Amniotic stem cell (primary cell): ENCODE measurements at regions not wholly inside any gene's neighbourhood (a gene's known extent, or its start where the extent isn't known, plus 50 kb on each side); places are given as distances from the start of the nearest gene placed in this dataset.

Experiments
- DNase-seq: peaks from one replicate; lab custom pipeline; 2025; lab: John Stamatoyannopoulos, UW

DNA sequence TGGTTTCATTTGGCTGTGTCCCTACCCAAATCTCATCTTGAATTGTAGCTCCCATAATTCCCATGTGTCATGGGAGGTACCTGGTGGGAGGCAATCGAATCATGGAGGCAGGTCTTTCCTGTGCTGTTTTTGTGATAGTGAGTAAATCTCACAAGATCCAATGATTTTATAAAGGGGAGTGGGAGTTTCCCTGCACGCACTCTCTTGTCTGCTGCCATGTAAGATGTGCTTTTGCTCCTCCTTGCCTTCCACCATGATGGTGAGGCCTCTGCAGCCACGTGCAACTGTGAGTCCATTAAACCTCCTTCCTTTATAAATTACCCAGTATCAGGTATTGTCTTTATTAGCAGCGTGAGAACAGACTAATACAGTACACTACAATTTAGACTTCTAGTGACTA is 67.5 kb upstream of the LINC01488 start:
- no peak for DNase-seq

DNA sequence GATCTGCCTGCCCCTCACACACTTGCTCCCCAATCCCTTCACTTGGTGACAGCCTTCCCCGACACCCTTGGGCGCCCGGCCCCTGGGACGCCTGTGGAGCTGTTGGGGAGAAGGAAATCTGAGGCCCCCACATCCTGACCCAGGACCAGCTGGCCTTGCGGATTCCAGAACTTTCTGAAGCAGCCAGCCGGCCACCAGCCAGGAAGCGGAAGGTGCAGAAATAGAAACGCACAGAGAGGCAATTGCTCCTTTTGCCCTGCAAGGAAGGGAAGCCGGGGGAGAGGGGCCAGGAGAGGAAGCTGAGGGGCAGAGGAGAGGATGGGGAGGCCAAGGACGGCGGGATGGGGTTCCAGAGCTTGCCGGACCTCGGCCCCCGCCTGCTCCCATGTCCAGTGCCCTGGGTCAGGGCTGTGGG is 66.7 kb upstream of the LINC01488 start:
- no peak for DNase-seq

- DNase-seq, result no peak
Measured at GRCh38 chr11:69415411-69416142, 65.9 kb upstream of the LINC01488 start.

DNA sequence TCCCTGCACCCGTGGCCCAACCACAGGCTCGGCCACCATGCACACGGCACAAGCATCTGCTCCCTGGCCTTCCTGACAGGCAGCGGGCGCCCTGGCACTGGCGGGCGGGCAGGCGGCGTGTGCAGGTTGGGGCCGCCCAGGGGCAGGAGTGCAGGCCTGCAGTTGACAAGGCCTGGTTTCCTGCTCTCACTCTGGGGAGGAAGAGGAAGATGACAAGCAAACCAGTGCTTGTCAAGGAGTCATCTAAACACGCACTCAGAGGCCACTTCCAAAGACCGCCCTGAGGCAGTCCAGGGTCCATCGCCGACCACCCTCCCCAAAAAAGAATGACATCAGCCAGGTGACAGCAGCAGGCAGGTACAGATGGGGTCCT is 65.3 kb upstream of the LINC01488 start:
- DNase-seq, result no peak

DNA sequence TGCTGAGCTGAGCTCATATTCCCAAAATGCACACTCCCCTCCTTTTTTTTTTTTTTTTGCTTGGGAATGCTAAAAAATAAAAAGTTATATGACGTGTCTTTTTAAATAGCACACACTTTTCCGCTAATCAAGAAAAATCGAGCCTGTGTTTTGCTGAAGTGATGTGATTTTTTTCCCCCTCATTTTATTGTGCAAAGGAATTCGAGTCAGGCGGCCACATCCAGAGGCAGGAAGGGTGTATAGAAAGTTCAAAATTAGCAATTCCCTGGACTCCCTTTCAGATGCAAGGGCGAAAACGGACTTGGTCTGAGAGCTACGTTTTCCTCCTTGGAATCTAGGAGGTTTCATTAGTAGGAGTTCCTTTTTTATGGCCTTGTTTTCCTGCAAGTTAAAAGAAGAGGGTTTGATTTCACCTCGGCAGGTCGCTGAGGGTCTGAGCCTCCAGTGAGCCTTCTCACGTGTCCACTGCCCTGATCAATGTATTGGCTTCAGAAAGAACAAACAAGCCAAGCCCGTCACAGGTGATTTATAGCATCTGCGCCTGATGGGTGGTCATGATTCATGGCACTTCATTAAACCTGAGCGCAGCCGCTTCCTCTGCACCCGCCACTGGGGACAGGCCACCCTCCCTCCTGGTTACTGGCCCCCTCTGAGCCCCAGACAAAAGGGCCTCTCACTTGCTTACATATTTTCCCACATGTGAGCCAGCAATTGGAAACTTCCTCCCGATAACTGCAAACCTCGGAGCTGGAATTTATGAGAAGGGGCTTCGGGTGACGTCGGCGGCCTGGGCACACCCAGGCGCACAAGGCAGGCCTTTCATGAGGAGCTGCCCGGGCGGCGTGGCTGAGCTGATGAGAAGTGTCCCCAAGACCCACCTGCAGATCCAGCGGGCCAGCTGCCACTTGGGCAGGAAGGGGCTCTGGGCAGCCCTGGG is 64.4 kb upstream of the LINC01488 start:
- DNase-seq, result no peak

- no peak for DNase-seq
Measured at GRCh38 chr11:69417699-69418085, 63.8 kb upstream of the LINC01488 start.

- no peak for DNase-seq
Measured at GRCh38 chr11:69418576-69419296, 62.7 kb upstream of the LINC01488 start.

DNA sequence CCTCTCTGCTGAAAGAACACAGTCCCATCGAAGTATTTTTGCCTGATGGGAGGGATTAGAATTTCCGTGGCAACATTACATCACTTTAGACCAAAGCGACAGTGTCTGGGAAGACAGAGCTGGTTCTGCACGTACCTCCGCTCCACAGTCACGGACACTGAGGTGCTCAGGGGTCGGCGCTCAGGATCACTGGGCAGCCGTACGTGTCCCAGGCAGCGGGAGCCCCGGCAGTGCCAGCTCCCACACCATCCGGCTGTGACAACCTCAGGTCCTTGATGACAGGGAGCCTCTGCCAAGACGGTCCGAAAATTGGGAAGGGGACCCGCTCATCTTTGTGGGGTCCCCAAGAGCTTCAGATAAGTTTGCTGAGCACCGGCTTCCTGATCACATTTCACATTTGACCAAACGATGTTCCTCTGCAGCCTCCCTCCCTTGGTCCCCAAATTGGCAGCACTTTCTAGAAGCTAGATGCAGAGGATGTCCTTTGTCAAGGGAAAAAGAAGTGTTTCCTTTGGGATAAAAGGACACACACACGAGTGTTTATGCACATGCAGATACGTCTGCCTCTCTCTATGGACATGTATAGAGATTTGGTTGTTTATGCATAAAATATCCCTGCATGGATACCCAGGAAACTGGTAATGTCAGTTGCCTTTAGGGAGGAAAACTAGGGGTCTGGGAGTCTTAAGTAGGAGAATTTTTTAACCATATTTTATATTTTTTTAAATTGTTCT is 61.6 kb upstream of the LINC01488 start:
- DNase-seq, result no peak

GRCh38 chr11:69422645-69423044 is 58.8 kb upstream of the LINC01488 start:
- DNase-seq, result no peak

- no peak for DNase-seq
Measured at GRCh38 chr11:69423181-69423580, 58.3 kb upstream of the LINC01488 start.

DNA sequence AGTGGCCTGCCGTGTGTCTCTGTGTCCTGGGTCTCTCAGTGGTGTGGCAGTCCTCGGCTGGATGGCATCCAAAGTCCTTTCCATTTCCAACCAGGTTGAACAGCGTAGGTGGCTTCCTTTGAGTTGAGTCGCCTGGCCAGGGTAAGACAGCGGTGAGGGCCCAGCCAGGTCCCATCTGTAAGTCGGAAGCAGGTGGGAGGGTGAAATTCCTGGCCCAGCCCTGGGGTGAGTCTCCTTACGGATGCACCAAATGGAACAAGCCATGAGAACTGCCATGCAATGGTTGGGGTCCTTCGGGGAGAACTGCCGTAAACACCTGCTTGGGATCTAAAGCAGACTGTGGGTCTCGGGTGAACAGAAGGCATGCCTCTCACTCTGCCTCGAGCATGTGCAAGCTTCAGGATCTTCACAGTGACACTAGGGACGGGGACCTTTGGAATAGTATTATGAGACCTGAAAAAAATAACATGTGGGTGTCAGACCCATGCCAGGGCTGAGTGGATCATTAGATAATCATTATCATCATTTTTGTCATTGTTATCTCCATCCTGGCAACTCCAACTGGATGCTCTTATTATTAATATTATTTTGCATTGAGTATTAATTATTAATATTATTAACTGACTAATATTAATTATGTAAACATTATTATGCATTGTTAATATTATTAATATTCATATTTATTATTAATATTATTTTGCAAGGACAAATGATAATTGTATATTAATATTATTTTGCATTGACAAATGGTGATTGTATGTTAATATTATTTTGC is 57.7 kb upstream of the LINC01488 start:
- no peak for DNase-seq

DNA sequence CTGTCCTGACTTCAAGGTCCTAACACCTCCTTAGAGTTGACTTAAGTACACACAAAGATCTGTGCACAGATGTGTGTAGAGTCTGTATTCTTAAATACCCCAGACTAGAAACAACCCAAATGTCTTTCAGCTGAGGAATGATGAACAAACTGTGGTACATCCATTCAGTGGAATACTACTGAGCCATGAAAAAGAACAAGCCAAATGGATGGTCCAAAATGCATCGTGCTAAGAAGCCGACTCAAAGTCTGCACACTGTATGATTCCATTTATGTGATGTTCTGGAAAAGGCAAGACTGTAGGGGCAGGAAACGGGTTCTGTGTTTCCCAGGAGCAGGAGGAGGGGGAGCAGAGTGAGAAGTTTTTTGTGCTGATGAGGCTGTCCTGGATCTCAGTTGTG is 56.7 kb upstream of the LINC01488 start:
- DNase-seq, result no peak

- no peak for DNase-seq
Measured at GRCh38 chr11:69425444-69425843, 56.0 kb upstream of the LINC01488 start.

DNA sequence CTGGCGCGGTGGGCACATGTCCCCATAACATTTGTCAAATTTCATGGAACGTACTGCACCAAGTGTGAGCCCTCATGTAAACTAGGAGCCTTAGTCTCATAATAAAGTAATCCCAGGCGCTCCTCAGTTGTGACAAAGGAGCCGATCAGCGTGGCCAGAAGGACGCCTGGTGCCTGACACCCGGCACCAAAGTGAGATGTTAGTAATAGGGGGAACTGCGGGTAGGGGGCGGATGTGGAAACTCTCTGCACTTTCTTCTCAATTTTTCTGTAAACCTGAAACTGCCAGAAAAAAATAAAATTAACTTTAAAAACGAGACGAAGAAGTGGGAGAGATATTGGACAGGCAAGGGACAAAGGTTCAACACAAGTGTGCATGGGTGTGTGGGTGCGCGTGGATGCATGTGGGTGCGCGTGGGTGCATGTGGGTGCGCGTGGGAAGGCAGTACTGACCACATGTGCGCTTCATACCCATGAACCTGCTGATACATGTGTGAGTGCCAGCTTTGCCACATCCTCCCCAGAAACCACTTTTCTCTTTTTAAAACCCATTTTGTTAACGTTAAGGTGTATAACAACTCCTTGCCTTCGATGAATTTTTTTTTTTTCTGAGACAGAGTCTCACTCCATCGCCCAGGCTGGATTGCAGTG is 55.4 kb upstream of the LINC01488 start:
- DNase-seq, result no peak

- no peak for DNase-seq
Measured at GRCh38 chr11:69427337-69427736, 54.1 kb upstream of the LINC01488 start.

GRCh38 chr11:69427906-69428880 is 53.3 kb upstream of the LINC01488 start:
- no peak for DNase-seq

- no peak for DNase-seq
Measured at GRCh38 chr11:69429716-69430491, 51.6 kb upstream of the LINC01488 start.

DNA sequence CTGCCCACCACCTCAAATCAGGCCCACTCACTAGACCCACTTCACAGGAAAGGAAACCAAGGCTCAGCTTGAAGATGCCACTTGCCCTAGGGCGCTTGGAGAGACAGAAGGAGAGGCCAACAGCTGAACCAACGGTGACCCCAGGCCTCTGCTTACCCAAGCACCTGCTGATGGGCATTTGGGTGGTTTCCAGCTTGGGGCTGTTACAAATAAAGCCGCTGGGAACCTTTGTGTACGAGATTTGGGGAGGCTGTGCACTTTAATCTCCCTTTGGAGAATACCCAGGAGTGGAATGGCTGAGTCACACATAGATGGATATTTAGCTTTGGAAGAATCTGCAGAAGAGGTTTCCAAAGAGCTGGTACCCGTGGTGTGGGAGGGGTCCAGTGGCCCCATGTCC is 50.9 kb upstream of the LINC01488 start:
- no peak for DNase-seq

GRCh38 chr11:69431136-69431535 is 50.3 kb upstream of the LINC01488 start:
- DNase-seq, result no peak
